Activated CD8-positive, alpha-beta memory T cell treated with anti-CD3 and anti-CD28 coated beads for 36 hours (primary cell): ENCODE measurements at regions not wholly inside any gene's neighbourhood (a gene's known extent, or its start where the extent isn't known, plus 50 kb on each side); places are given as distances from the start of the nearest gene placed in this dataset.

Source experiments
- CTCF ChIA-PET: fragments of 350-600 bp; sonication (Branson Sonifier 250); formaldehyde crosslinking; loops from one replicate; lab custom pipeline; 2021; ENCODE audit warnings: antibody characterized with exemption; lab: Charles Lee
- POLR2A ChIA-PET: fragments of 350-600 bp; sonication (Branson Sonifier 250); formaldehyde crosslinking; loops from one replicate; lab custom pipeline; 2021; ENCODE audit warnings: antibody characterized with exemption; lab: Charles Lee

DNA sequence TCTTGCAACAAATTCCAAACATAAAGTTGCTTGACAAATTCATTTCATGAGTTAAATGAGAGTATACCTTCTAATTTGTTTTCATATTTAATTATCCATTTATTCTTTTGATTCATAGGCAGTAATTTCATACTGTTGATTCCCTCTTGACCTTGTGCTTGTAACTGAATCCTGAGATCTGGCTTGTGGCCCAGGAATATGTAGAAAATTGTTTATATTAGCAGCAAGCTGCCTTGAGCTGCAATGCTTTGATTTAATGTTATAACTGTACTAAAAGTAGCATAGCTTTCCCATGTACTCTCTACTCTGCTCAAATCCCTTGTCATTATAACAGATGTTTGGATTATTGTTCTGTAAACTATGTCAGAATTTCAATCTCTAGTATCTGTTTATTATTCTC, 780.7 kb downstream of the NR2F1-AS1 start:
- ChIA-PET POLR2A (no interaction called here), CTCF (no interaction called here)

DNA sequence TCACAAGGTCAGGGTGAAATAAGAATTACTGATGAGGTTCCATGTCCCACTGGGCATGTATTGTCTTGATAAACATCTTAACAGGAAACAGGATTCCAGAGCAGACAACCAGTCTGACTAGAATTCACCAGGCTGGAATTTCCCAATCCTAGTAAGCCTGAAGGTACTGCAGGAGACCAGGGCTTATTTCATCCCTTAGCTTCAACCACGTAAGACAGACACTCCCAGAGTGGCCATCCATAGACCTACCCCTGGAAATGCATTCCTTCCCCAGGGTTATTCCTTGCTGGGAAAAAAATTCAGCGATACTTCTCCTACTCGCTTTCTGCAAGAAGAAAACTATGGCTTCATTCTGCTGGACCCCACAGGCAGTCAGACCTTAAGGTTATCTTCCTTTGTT, 785.4 kb downstream of the NR2F1-AS1 start:
- CTCF ChIA-PET, result no interaction called here

GRCh38 chr5:92780057-92780456, 801.0 kb downstream of the NR2F1-AS1 start:
- ChIA-PET POLR2A (no interaction called here), CTCF (no interaction called here)

More for the DNA sequence above, 785.4 kb downstream of the NR2F1-AS1 start:
- POLR2A ChIA-PET, result no interaction called here

DNA sequence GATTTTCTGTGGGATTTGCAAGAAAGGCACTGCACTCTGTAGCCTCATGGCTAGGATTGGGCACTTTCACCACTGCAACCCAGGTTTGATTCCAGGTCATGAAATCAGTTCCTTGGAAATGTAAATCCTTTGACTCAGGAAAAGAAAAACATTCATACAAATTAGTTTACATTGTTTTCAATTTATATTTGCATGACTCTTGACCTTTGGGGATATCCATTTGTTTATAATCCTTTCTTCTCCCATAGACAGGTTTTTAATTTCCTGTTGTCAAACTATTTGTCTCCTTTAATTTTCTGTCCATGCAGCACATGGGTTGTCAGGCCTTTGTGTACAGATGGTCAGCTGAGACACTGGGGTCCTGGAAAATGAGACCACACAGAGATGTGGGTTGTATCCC, 801.5 kb downstream of the NR2F1-AS1 start:
- POLR2A ChIA-PET, result no interaction called here
- CTCF ChIA-PET, result no interaction called here

DNA sequence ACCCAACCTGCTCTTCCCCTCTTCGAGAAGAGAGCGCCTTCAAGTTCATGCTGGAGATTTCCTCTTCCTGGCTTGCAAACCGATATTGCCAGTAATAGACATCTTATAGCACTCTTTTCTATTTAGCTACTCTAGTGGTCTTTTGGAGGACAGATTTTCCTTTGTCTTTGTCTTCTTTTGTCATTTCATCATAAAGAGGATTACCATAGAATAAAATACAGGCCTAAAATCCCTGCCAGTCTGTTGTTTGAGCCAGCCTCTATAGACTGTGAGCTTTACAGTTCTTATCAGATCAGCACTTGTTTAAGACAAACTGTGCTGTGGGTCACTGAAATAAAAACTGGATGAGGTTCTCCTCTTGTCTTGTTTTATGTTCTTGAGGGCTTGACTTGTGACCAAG, 802.8 kb downstream of the NR2F1-AS1 start:
- POLR2A ChIA-PET, result no interaction called here
- CTCF ChIA-PET, result no interaction called here

- ChIA-PET CTCF (no interaction called here), POLR2A (no interaction called here)
Observed at GRCh38 chr5:92777421-92777820, 803.6 kb downstream of the NR2F1-AS1 start.

DNA sequence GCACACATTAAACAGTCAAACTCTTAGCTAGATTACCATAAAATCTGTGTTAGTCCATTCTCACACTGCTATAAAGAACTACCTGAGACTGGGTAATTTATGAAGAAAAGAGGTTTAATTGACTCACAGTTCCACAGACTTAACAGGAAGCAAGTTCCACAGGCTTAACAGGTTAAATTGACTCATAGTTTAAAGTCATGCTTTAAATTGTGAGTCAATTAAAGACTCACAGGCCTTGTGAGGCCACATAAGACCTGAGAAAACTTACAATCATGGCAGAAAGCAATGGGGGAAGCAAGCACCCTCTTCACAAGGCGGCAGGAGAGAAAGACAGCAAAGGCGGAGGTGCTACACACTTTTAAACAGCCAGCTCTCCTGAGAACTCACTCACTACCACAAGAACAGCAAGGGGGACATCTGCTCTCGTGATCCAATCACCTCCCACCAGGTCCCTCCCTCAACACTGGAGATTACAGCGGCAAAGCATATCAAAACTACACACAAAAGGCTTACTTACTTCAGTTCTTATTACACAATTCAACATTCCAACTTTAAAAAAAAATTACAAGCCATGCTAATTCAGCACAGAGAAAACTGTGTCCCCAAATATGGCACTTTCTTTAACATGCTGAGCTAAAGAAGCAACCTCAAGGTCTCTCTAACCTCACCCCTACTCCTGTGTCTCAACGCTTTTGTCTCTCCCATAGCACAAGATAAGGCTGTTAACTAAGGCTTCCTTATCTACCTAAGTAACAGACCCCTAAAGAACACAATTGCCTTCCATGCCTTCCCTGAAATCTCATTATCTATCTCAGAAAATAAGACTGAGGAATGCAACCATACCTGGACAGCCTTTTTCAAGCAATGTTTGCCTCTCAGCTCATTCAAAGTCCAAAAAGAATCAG, 805.1 kb downstream of the NR2F1-AS1 start:
- CTCF ChIA-PET, result no interaction called here
- POLR2A ChIA-PET, result no interaction called here

DNA sequence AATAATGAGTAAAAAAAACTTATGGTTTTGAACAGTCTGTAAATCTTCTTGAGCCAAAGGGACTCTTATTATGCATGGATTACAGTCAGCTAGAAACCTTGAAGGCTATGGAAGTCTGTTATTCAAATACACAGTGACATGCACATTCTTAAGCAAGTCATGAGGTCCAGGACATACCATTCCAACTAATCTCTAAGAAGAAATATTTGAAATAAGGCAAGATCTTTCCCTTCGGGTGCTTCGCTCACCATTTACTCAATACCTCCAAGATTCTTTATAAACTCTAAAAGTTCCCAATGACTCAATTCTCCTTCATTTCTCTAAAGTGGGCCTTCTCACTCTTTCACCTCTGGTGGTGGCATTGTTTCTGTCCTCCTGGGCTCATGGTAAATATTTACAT, 811.0 kb downstream of the NR2F1-AS1 start:
- ChIA-PET POLR2A (no interaction called here), CTCF (no interaction called here)

- POLR2A ChIA-PET, result no interaction called here
- CTCF ChIA-PET, result no interaction called here
Observed at GRCh38 chr5:92761585-92761984, 819.4 kb downstream of the NR2F1-AS1 start.

GRCh38 chr5:92760550-92760949, 820.5 kb downstream of the NR2F1-AS1 start:
- POLR2A ChIA-PET, result no interaction called here
- CTCF ChIA-PET, result no interaction called here

- ChIA-PET POLR2A (no interaction called here), CTCF (no interaction called here)
Observed at GRCh38 chr5:92758552-92758951, 822.5 kb downstream of the NR2F1-AS1 start.

DNA sequence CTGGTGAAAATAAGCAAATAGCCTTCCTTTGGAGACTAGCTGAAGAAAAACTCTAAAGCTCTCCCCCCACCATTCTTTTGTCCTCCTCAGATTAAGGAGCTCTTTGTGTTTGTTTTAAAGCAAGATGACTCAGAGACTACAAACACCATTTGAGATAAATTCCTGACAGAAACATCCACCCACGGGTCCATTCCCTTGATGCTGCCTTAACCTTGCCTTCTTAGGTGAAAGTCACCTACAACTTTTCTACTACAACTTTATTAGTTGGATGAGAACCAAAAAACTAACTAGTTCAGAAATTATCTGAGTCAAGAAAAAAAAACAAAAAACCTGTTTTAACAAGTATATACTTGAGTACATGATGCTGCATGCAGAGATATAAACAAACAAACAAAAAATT, 831.1 kb downstream of the NR2F1-AS1 start:
- POLR2A ChIA-PET, result no interaction called here

DNA sequence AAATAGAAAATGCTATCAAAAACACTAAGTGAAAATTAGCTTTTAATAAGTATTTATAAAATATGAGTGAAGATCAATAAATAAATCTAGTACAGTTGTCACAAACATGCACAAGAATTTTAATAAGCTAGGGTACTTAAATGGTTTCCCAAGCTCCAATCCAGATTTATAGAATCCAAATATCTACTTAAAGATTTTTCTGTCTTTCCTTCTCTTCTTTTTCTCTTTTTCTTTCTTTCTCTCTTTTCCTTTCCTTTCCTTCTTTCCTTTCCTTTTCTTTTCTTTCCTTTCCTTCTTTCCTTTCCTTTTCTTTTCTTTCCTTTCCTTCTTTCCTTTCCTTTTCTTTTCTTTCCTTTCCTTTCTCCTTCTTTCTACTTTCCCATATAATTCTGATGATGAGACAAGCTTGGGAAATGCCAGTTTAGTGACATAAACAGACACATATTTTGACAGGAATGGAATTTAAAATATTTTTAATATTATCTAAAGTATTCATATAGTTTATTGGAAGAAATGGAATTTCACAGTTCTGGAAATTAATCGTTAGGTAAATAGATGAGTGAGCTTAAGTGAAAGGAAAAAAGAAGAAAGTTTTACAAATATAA, 832.8 kb downstream of the NR2F1-AS1 start:
- CTCF ChIA-PET, result no interaction called here
- POLR2A ChIA-PET, result no interaction called here

More for the DNA sequence above, 831.1 kb downstream of the NR2F1-AS1 start:
- CTCF ChIA-PET, result no interaction called here

- CTCF ChIA-PET, result no interaction called here
- POLR2A ChIA-PET, result no interaction called here
Observed at GRCh38 chr5:92741906-92742305, 839.1 kb downstream of the NR2F1-AS1 start.

- ChIA-PET CTCF (no interaction called here), POLR2A (no interaction called here)
Observed at GRCh38 chr5:92734211-92734940, 846.6 kb downstream of the NR2F1-AS1 start.

DNA sequence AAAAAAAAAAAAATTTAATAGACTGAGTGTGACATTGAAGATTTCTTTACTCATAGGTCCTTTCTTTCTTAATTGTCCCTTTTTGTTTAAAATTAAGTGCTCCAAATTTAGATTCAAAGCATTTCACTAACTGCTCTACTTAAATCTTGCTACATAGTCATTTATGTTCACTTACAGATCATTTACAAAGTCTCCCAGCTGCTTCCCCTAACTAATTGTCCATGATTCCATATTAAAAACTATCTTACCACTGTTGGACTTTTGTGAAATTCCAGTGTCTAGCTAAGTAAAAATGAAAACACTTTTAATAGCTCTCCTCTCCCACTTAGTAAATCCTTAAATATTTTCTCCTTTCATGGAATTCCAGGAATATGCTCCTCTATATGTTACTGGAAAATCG, 850.5 kb downstream of the NR2F1-AS1 start:
- ChIA-PET POLR2A (no interaction called here), CTCF (no interaction called here)

GRCh38 chr5:92729088-92729487, 851.9 kb downstream of the NR2F1-AS1 start:
- ChIA-PET POLR2A (no interaction called here), CTCF (no interaction called here)

GRCh38 chr5:92715946-92716520, 865.0 kb downstream of the NR2F1-AS1 start:
- CTCF ChIA-PET, result no interaction called here
- POLR2A ChIA-PET, result no interaction called here

GRCh38 chr5:92713826-92714225, 867.2 kb downstream of the NR2F1-AS1 start:
- CTCF ChIA-PET, result no interaction called here

GRCh38 chr5:92713335-92713743, 867.7 kb downstream of the NR2F1-AS1 start:
- CTCF ChIA-PET, result no interaction called here
- POLR2A ChIA-PET, result no interaction called here

More at GRCh38 chr5:92713826-92714225, 867.2 kb downstream of the NR2F1-AS1 start:
- POLR2A ChIA-PET, result no interaction called here
